PC-9 (cell line): ENCODE measurements at regions not wholly inside any gene's neighbourhood (a gene's known extent, or its start where the extent isn't known, plus 50 kb on each side); places are given as distances from the start of the nearest gene placed in this dataset.

Experiments used
- EZH2 ChIP-seq: fragments of 200-600 bp; sonication (generic); IDR thresholded peaks from 2 replicates; pipeline ENCODE4 v1.8.0; 2017; ENCODE audit warnings: antibody characterized with exemption, low read depth
- TF ChIP-seq, protein P1 (sequence below): fragments of 200-600 bp; sonication (generic); conservative IDR thresholded peaks from 2 replicates; pipeline ENCODE4 v1.6.1; 2017; ENCODE audit warnings: mixed run types, antibody characterized with exemption, mild to moderate bottlenecking, moderate library complexity

- TF ChIP-seq, protein P1, sequence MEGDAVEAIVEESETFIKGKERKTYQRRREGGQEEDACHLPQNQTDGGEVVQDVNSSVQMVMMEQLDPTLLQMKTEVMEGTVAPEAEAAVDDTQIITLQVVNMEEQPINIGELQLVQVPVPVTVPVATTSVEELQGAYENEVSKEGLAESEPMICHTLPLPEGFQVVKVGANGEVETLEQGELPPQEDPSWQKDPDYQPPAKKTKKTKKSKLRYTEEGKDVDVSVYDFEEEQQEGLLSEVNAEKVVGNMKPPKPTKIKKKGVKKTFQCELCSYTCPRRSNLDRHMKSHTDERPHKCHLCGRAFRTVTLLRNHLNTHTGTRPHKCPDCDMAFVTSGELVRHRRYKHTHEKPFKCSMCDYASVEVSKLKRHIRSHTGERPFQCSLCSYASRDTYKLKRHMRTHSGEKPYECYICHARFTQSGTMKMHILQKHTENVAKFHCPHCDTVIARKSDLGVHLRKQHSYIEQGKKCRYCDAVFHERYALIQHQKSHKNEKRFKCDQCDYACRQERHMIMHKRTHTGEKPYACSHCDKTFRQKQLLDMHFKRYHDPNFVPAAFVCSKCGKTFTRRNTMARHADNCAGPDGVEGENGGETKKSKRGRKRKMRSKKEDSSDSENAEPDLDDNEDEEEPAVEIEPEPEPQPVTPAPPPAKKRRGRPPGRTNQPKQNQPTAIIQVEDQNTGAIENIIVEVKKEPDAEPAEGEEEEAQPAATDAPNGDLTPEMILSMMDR, result no peak
- TF ChIP-seq EZH2, result no peak
Measured at GRCh38 chr12:46071335-46071734, 81.0 kb upstream of the SCAF11 start.
